ENCODE measurements at regions not wholly inside any gene's neighbourhood (a gene's known extent, or its start where the extent isn't known, plus 50 kb on each side); places are given as distances from the start of the nearest gene placed in this dataset.

DNA sequence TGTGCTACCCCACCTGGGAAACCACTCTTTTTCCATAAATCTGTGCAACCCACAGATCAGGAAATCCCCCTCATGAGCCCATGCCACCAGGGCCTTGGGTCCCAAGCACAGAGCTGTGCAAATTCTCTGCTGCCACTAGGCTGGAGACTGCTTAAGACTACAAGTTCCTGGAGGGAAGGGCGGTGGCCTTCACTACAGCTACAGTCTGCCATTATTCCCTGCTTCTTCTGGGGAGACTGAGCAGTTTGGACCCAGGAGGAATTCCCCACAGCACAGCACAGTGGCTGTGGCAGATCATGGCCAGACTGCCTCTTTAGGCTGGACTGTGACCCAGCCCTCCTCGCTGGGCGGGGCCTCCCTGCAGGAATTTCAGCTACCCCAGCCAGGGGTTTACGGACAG, 89.7 kb upstream of the GRB10 start:
- no peak for DNase-seq (ENCODE audit: low read depth)
- no peak overlapping the region for H3K4me3 ChIP-seq (ENCODE audit: low read depth, low read length)
- TF ChIP-seq, protein P1, sequence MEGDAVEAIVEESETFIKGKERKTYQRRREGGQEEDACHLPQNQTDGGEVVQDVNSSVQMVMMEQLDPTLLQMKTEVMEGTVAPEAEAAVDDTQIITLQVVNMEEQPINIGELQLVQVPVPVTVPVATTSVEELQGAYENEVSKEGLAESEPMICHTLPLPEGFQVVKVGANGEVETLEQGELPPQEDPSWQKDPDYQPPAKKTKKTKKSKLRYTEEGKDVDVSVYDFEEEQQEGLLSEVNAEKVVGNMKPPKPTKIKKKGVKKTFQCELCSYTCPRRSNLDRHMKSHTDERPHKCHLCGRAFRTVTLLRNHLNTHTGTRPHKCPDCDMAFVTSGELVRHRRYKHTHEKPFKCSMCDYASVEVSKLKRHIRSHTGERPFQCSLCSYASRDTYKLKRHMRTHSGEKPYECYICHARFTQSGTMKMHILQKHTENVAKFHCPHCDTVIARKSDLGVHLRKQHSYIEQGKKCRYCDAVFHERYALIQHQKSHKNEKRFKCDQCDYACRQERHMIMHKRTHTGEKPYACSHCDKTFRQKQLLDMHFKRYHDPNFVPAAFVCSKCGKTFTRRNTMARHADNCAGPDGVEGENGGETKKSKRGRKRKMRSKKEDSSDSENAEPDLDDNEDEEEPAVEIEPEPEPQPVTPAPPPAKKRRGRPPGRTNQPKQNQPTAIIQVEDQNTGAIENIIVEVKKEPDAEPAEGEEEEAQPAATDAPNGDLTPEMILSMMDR (IDR thresholded peaks at IDR 0.05; ENCODE audit: control insufficient read depth, extremely low read depth, insufficient read depth) = no peak

DNA sequence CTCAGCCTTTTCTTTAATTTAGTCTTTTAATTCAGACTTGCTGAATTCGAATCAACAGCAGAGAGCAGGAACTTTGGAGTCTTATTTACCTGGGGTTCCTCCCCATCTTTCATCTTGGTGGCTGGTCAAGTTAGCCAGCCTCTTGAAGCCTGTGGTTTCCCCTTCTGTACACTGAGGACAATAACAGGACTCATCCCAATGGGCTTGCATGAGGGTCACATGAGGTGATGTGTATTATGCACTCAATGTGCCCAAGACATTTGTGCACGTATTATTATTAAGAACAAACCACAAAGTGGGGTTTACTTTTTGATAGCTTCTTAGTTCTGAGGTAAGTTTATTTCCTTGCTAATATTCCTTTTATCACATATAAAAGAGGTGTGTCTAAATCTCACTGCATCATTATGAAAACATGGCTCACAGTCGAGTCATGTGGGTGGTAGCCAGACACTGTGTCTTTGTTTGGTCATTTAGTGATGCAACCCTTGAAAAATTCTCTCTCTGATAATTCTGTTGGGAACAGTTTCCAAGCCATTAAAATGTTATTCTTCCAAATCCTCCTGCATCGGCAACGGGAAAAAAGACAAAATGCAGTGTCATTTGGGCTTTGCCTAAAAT, 86.5 kb upstream of the GRB10 start:
- H3K4me3 ChIP-seq (ENCODE audit: low read depth, low read length) = no peak overlapping the region
- TF ChIP-seq, protein P1 (IDR thresholded peaks at IDR 0.05; ENCODE audit: control insufficient read depth, extremely low read depth, insufficient read depth) = no peak
- no peak for DNase-seq (ENCODE audit: low read depth)

DNA sequence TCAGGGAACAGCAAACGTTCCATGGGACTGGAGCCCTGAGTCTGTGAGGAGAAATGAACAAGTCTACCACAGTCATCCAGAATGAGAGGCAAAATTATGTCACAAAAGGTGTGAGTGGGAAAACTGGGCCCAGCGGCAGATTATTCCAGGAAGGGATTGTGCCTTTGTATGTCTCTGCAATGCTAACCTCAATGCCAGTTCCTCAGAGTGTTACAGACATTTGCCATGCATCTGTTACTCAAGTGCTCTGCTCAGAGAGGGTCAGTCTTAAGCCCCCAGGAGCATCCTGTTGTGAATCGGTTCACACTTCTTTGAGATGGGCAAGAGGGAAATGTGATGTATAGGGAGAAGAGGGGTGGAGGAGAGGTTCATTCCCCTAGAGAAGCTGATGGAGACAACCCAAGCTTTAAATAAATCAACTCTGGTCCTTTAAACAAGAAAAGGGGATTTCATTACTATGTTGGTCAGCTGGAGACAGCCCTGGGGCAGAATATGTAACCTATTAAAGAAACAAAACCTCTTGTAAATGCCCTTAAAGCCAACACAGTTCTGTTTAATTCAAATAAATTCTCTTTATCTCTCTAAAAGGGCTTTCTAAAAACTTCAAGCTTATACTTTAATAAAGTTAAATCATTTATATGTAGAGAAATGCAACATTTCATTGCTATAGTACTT, 85.9 kb upstream of the GRB10 start:
- no peak for DNase-seq (ENCODE audit: low read depth)
- H3K4me3 ChIP-seq (ENCODE audit: low read depth, low read length) = no peak overlapping the region
- TF ChIP-seq, protein P1 (IDR thresholded peaks at IDR 0.05; ENCODE audit: control insufficient read depth, extremely low read depth, insufficient read depth) = no peak

DNA sequence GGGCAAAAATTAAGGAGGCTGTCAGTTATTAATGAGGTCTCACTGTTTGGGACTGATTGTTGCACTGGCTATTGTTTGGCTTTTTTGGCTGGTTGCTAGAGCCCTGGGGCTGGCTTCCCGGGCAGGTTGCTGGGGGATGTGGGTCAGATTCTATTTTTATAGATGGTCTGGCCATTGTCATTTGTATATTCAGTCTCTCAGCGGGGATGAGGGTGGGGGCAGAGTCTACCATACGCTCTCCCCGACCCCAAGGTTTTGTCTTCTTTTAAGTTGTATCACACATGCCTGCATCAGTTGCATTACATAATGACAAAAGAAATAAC, 84.3 kb upstream of the GRB10 start:
- H3K4me3 ChIP-seq (ENCODE audit: low read depth, low read length) = no peak overlapping the region
- TF ChIP-seq, protein P1 (IDR thresholded peaks at IDR 0.05; ENCODE audit: control insufficient read depth, extremely low read depth, insufficient read depth) = no peak
- no peak for DNase-seq (ENCODE audit: low read depth)

DNA sequence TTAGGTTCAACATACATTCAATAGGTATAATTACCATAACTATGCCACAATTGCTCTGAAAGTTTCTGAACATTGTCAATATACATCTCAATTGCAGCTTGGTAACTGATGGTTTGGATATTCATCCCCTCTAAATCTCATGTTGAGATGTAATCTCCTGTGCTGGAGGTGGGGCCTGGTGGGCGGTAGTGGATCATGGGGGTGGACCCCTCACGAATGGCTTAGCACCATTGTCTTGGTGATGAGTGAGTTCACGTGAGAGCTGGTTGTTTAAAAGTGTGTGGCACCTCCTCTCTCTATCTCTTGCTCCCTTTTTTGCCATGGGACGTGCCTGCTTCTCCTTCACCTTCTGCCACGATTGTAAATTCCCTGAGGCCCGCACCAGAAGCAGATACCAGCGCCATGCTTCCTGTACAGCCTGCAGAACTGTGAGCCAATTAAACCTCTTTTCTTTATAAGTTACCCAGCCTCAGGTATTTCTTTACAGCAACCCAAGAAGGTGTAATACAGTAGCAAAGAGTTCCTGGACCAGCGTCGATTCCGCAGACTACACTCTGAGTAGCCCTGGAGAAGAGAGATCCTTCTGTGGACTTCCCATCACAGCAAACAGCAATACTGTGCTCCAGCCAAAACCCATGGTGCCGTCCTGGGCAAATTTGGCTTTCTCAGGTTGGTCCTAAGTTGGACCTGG, 83.8 kb upstream of the GRB10 start:
- TF ChIP-seq, protein P1 (IDR thresholded peaks at IDR 0.05; ENCODE audit: control insufficient read depth, extremely low read depth, insufficient read depth) = no peak
- no peak overlapping the region for H3K4me3 ChIP-seq (ENCODE audit: low read depth, low read length)
- no peak for DNase-seq (ENCODE audit: low read depth)

DNA sequence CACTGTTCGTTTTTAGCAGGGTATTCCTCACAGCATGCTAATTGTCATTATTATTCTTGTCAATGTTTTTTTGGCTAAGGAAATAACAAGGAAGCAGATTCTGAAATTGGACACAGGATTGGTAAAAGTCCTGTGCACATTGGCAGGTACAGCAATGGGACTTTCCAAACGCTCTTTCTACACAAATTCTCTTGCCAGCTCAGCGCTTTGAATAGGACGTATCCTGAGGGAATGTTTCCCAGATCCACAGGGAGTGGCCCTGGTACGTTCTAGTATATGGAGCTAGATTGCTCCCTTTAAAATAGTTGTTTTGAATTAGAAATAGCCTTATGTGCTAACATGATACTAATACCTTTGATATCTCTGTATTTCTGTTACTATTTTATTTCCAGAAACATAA, 82.8 kb upstream of the GRB10 start:
- no peak for DNase-seq (ENCODE audit: low read depth)
- H3K4me3 ChIP-seq (ENCODE audit: low read depth, low read length) = no peak overlapping the region
- TF ChIP-seq, protein P1 (IDR thresholded peaks at IDR 0.05; ENCODE audit: control insufficient read depth, extremely low read depth, insufficient read depth) = no peak
